ENCODE measurements at regions not wholly inside any gene's neighbourhood (a gene's known extent, or its start where the extent isn't known, plus 50 kb on each side); places are given as distances from the start of the nearest gene placed in this dataset.

DNA sequence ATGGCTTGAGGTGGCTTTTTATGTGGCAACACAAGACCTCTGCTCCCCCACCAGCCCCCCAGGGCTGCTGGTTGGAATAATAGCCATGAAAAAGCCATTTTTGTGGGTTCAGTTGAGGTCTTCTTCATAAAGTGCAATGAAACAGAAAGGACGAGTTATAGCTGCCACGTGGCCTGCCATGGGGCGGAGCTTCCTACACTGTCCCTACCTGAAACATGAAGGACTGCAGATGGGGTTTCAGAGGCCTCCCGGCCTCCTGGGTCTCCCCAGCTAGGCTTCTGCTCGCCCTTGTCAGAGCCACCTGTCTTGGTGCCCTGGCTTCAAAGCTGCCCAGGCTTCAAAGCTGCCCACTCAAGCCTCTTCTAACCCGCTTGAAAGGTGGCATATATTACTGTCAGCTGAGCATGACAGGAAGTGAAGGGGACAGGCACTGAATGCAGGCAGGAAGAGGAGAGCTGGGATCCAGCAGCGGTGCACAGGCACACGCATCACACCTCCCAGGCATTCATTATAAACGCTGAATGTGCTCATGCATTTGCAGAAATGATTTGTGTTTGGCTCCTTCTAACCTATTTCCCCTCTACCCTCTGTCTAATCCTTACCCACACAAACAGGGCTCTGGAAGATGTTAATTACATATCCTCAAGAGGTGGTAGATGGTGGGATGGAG lies 245.9 kb upstream of the PODXL start:
- H3K9me3 ChIP-seq, result no peaks in the 10 kb centered on the region
- no peak for FAIRE-seq
- 77 to 78% methylated on average over 9 of the region's 9 CpGs for WGBS, 2 donors
- H3K4me3 ChIP-seq, result no peak overlapping the region
- no peak overlapping the region for H3K27ac ChIP-seq
- no peaks in the 10 kb centered on the region for H3K27me3 ChIP-seq
- TF ChIP-seq, protein P1, sequence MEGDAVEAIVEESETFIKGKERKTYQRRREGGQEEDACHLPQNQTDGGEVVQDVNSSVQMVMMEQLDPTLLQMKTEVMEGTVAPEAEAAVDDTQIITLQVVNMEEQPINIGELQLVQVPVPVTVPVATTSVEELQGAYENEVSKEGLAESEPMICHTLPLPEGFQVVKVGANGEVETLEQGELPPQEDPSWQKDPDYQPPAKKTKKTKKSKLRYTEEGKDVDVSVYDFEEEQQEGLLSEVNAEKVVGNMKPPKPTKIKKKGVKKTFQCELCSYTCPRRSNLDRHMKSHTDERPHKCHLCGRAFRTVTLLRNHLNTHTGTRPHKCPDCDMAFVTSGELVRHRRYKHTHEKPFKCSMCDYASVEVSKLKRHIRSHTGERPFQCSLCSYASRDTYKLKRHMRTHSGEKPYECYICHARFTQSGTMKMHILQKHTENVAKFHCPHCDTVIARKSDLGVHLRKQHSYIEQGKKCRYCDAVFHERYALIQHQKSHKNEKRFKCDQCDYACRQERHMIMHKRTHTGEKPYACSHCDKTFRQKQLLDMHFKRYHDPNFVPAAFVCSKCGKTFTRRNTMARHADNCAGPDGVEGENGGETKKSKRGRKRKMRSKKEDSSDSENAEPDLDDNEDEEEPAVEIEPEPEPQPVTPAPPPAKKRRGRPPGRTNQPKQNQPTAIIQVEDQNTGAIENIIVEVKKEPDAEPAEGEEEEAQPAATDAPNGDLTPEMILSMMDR (IDR thresholded peaks at IDR 0.05), result no peak
- ATAC-seq, result no peak
- DNase-seq, result no peak
- H3K4me1 ChIP-seq, result no peaks in the 10 kb centered on the region
- no peaks in the 10 kb centered on the region for H3K36me3 ChIP-seq
- intact Hi-C loops (cut with DNase I), result no loop called here

DNA sequence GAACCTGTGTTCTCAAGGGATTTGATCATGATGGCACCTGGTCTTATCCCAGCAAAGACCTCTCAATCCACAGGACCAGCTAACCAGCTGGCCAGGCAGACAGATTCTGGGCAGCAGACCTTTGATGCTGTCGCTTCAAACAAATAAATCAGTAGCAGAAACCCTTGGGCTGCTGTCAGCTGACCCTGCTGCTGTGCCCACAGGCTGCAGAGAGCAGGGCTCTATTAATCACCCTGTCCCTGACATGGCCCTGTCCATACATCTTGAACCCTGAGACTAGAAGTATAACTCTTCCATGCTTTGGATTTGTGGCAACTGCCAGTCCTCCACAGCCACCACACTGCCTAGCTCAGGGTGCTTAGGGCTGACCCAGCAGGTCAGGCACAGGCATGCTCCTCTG lies 244.1 kb upstream of the PODXL start:
- intact Hi-C loops (cut with DNase I), result no loop called here
- no peak overlapping the region for H3K27ac ChIP-seq
- no peak for FAIRE-seq
- 45 to 54% methylated on average over 1 of the region's 1 CpG for WGBS, 2 donors
- TF ChIP-seq, protein P1 (IDR thresholded peaks at IDR 0.05), result no peak
- no peaks in the 10 kb centered on the region for H3K4me1 ChIP-seq
- no peaks in the 10 kb centered on the region for H3K9me3 ChIP-seq
- DNase-seq, result no peak
- no peak overlapping the region for H3K4me3 ChIP-seq
- no peaks in the 10 kb centered on the region for H3K27me3 ChIP-seq
- no peaks in the 10 kb centered on the region for H3K36me3 ChIP-seq
- ATAC-seq, result no peak

DNA sequence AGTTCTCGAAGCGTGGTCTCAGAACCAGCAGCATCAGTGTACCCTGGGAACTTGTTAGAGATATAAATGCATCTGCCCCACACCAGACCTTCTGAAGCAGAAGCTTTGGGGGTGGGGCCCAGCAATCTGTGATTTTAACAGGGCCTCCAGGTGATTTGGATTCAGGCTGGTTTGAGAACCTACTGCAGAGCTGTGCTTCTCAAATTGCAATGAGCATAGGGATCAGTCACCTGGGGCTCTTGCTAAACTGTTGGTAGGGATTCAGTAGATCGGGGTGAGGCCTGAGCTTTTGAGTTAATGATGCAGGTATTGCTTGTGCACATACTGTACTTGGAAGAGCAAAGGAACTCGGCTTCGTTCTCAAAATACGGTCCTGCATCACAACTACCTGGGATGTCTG lies 243.6 kb upstream of the PODXL start:
- Histone ChIP-seq H3K9me3 (no peaks in the 10 kb centered on the region), H3K36me3 (no peaks in the 10 kb centered on the region), H3K4me1 (no peaks in the 10 kb centered on the region), H3K27ac (no peak overlapping the region), H3K27me3 (no peaks in the 10 kb centered on the region), H3K4me3 (no peak overlapping the region)
- DNase-seq (no peak), ATAC-seq (no peak), FAIRE-seq (no peak)
- intact Hi-C loops (cut with DNase I), result no loop called here
- 75 to 79% methylated on average over 6 of the region's 6 CpGs for WGBS, 2 donors
- TF ChIP-seq, protein P1 (IDR thresholded peaks at IDR 0.05), result no peak

DNA sequence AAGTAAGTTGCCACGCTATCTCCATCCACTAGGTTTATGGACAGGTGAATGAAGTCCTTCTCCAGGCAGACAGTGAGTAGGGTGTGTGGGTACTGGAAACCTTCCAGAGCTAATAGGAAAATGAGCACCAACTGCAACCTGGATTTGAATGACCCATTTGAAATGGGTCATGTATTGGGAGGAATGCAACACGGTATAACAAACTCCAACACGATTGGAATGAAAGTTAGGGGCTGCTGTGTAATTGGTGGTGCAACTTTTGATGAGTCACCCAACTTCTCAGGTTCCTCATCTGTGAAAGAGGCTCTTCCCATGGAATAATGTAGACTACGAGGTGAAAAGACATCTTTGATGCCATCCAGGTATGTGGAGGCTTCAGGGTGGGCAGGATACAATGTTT lies 241.4 kb upstream of the PODXL start:
- H3K4me1 ChIP-seq, result no peaks in the 10 kb centered on the region
- H3K27me3 ChIP-seq, result no peaks in the 10 kb centered on the region
- ATAC-seq, result no peak
- TF ChIP-seq, protein P1 (IDR thresholded peaks at IDR 0.05), result no peak
- intact Hi-C loops (cut with DNase I), result no loop called here
- no peak overlapping the region for H3K4me3 ChIP-seq
- H3K27ac ChIP-seq, result no peak overlapping the region
- H3K9me3 ChIP-seq, result no peaks in the 10 kb centered on the region
- no peaks in the 10 kb centered on the region for H3K36me3 ChIP-seq
- 69 to 71% methylated on average over 4 of the region's 4 CpGs for WGBS, 2 donors
- DNase-seq, result no peak
- no peak for FAIRE-seq

DNA sequence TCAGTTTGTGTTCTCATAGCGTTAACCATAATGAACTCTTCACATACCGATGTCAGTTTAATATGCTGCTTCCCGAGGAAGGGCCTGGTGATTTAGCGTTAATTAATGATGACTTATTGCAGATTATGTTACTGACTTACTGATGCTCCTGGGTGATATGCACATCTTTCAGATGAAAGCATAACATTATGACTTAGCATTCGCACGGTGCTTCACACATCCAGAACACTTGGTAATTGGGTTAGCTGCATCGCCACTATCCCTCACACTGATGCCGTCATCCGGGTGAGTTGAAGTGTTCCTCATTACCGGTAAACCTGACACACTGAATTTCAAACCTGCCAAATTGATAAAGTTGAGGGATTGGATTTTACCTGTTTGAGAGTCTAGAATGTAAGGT lies 239.0 kb upstream of the PODXL start:
- intact Hi-C loops (cut with DNase I), result no loop called here
- no peaks in the 10 kb centered on the region for H3K9me3 ChIP-seq
- H3K36me3 ChIP-seq, result no peaks in the 10 kb centered on the region
- TF ChIP-seq, protein P1 (IDR thresholded peaks at IDR 0.05), result no peak
- ATAC-seq (no peak), DNase-seq (no peak), FAIRE-seq (no peak)
- H3K4me3 ChIP-seq, result no peak overlapping the region
- H3K4me1 ChIP-seq, result no peaks in the 10 kb centered on the region
- H3K27ac ChIP-seq, result no peak overlapping the region
- H3K27me3 ChIP-seq, result no peaks in the 10 kb centered on the region
- 69 to 74% methylated on average over 10 of the region's 10 CpGs for WGBS, 2 donors

Measured in pancreas (tissue), 10 donors.